ENCODE measurements at regions not wholly inside any gene's neighbourhood (a gene's known extent, or its start where the extent isn't known, plus 50 kb on each side); places are given as distances from the start of the nearest gene placed in this dataset.

GRCh38 chr15:87089551-87089950 lies 1009.9 kb downstream of the AGBL1 start:
- TF ChIP-seq CTCF (IDR thresholded peaks at IDR 0.05) = no peak
- no peak for TF ChIP-seq POLR2A (IDR thresholded peaks at IDR 0.05; ENCODE audit: low read depth)
- no peak for TF ChIP-seq POLR2AphosphoS5 (IDR thresholded peaks at IDR 0.05)
